D721Med (cell line): ENCODE measurements at regions not wholly inside any gene's neighbourhood (a gene's known extent, or its start where the extent isn't known, plus 50 kb on each side); places are given as distances from the start of the nearest gene placed in this dataset.

ENCODE experiments used
- DNase-seq: peaks from one replicate; pipeline ENCODE4 v3.0.0; 2011; ENCODE audit warnings: low spot score; ENCODE audit not compliant: insufficient read length
- FAIRE-seq: peaks from 2 replicates; lab custom pipeline; 2011; peaks lifted over from hg19 to GRCh38; lab: Jason Lieb, UNC
- CTCF ChIP-seq: IDR thresholded peaks from 2 replicates; pipeline ENCODE4 v1.5.1; 2012; ENCODE audit warnings: mild to moderate bottlenecking, control low read depth; ENCODE audit not compliant: insufficient read depth; ENCODE audit errors: missing control alignments

GRCh38 chr5:142447887-142448286 lies 123.1 kb upstream of the SPRY4 start:
- TF ChIP-seq CTCF = no peak
- FAIRE-seq = no peak
- DNase-seq = no peak

GRCh38 chr5:142446960-142447279 lies 122.1 kb upstream of the SPRY4 start:
- FAIRE-seq (no peak), DNase-seq (no peak)
- TF ChIP-seq CTCF = no peak

- no peak for FAIRE-seq
- DNase-seq = no peak
- TF ChIP-seq CTCF = no peak
Observed at GRCh38 chr5:142446131-142446959, 121.5 kb upstream of the SPRY4 start.

GRCh38 chr5:142445266-142445665 lies 120.4 kb upstream of the SPRY4 start:
- FAIRE-seq = no peak
- DNase-seq = no peak
- TF ChIP-seq CTCF = no peak

- no peak for DNase-seq
- FAIRE-seq = no peak
- TF ChIP-seq CTCF = no peak
Observed at GRCh38 chr5:142441616-142442015, 116.8 kb upstream of the SPRY4 start.

GRCh38 chr5:142439207-142439860 lies 114.5 kb upstream of the SPRY4 start:
- TF ChIP-seq CTCF = no peak
- DNase-seq = no peak
- no peak for FAIRE-seq

GRCh38 chr5:142438573-142438972 lies 113.8 kb upstream of the SPRY4 start:
- no peak for DNase-seq
- no peak for TF ChIP-seq CTCF
- no peak for FAIRE-seq
